Liver (tissue), 7 donors: ENCODE measurements at regions not wholly inside any gene's neighbourhood (a gene's known extent, or its start where the extent isn't known, plus 50 kb on each side); places are given as distances from the start of the nearest gene placed in this dataset.

ENCODE experiments used
- DNase-seq: peaks from one replicate; pipeline ENCODE4 v3.0.0-alpha.2; 2017; ENCODE audit warnings: low spot score
- H3K27ac ChIP-seq, 2 donors: one replicate each; pipeline ENCODE4 v1.7.0; 2013; ENCODE audit warnings: inconsistent platforms in 2 of 2, low read length in 2 of 2, control low read depth in 1 of 2, low read depth in 1 of 2, mild to moderate bottlenecking in 1 of 2
- H3K27me3 ChIP-seq, 4 donors: one replicate each; pipeline versions ENCODE4 v1.6.1 to v1.7.0; 2013; ENCODE audit warnings: low read length in 3 of 4, inconsistent platforms in 1 of 4, mild to moderate bottlenecking in 1 of 4, moderate library complexity in 1 of 4; ENCODE audit not compliant: control insufficient read depth in 4 of 4, insufficient read depth in 4 of 4
- H3K36me3 ChIP-seq, 4 donors: one replicate each; pipeline versions ENCODE4 v1.6.1 to v1.7.0; 2013; ENCODE audit warnings: low read length in 3 of 4, mild to moderate bottlenecking in 3 of 4, low read depth in 1 of 4, moderate library complexity in 1 of 4; ENCODE audit not compliant: control insufficient read depth in 4 of 4, insufficient read depth in 3 of 4
- H3K4me1 ChIP-seq, 4 donors: one replicate each; pipeline versions ENCODE4 v1.6.1 to v1.7.0; 2013; ENCODE audit warnings: low read length in 3 of 4, mild to moderate bottlenecking in 3 of 4, moderate library complexity in 1 of 4; ENCODE audit not compliant: control insufficient read depth in 4 of 4, insufficient read depth in 4 of 4
- H3K4me3 ChIP-seq, 3 donors: one replicate each; pipeline versions ENCODE4 v1.6.1 to v1.7.0; 2013; ENCODE audit warnings: low read length in 3 of 3, control low read depth in 1 of 3, low read depth in 1 of 3, mild to moderate bottlenecking in 1 of 3
- H3K9ac ChIP-seq, 2 donors: one replicate each; pipeline ENCODE4 v1.7.0; 2013; ENCODE audit warnings: low read length in 2 of 2, mild to moderate bottlenecking in 2 of 2, moderate library complexity in 2 of 2, control low read depth in 1 of 2, low read depth in 1 of 2
- H3K9me3 ChIP-seq, 4 donors: one replicate each; pipeline versions ENCODE4 v1.6.1 to v1.7.0; 2013; ENCODE audit warnings: low read length in 3 of 4; ENCODE audit not compliant: control insufficient read depth in 4 of 4
- EGR1 ChIP-seq, 2 donors: IDR thresholded peaks; 2 replicates each; pipeline ENCODE4 v1.6.1; 2016 to 2018; ENCODE audit warnings: antibody characterized with exemption in 2 of 2, low read depth in 2 of 2
- FOXA1 ChIP-seq: IDR thresholded peaks from 2 replicates; pipeline ENCODE4 v1.6.1; 2016; ENCODE audit warnings: antibody characterized with exemption
- FOXA2 ChIP-seq: IDR thresholded peaks from 2 replicates; pipeline ENCODE4 v1.6.1; 2016; ENCODE audit warnings: antibody characterized with exemption
- GABPA ChIP-seq, 2 donors: IDR thresholded peaks in 1 of 2; conservative IDR thresholded peaks in 1 of 2; 2 replicates each; pipeline ENCODE4 v1.6.1; 2016; ENCODE audit warnings: antibody characterized with exemption in 2 of 2, mild to moderate bottlenecking in 1 of 2, moderate library complexity in 1 of 2
- HNF4A ChIP-seq, 2 donors: conservative IDR thresholded peaks; 2 replicates each; pipeline ENCODE4 v1.6.1; 2016; ENCODE audit warnings: antibody characterized with exemption in 2 of 2, mild to moderate bottlenecking in 2 of 2
- JUND ChIP-seq, 2 donors: IDR thresholded peaks; 2 replicates each; pipeline ENCODE4 v1.6.1; 2016; ENCODE audit warnings: antibody characterized with exemption in 2 of 2
- NR2F2 ChIP-seq: IDR thresholded peaks from 2 replicates; pipeline ENCODE4 v1.6.1; 2016; ENCODE audit warnings: antibody characterized with exemption
- RAD21 ChIP-seq, 2 donors: IDR thresholded peaks; 2 replicates each; pipeline ENCODE4 v1.6.1; 2016; ENCODE audit warnings: antibody characterized with exemption in 2 of 2, mild to moderate bottlenecking in 2 of 2
- RXRA ChIP-seq, 2 donors: IDR thresholded peaks; 2 replicates each; pipeline ENCODE4 v1.6.1; 2017 to 2018; ENCODE audit warnings: antibody characterized with exemption in 2 of 2, mild to moderate bottlenecking in 1 of 2
- SP1 ChIP-seq: IDR thresholded peaks from 2 replicates; pipeline ENCODE4 v1.6.1; 2018; ENCODE audit warnings: antibody characterized with exemption, mild to moderate bottlenecking
- TAF1 ChIP-seq: conservative IDR thresholded peaks from 2 replicates; pipeline ENCODE4 v1.6.1; 2016; ENCODE audit warnings: antibody characterized with exemption, mild to moderate bottlenecking
- YY1 ChIP-seq: IDR thresholded peaks from 2 replicates; pipeline ENCODE4 v1.6.1; 2016; ENCODE audit warnings: antibody characterized with exemption, mild to moderate bottlenecking
- WGBS: extraction: QIAGEN DNeasy Blood & Tissue Kit; methylation state at CpG from one replicate; pipeline ENCODE4 v1.1.7; 2013; 5-methylcytosine and 5-hydroxymethylcytosine counted together
- TF ChIP-seq, protein P1 (sequence below): IDR thresholded peaks from 2 replicates; pipeline ENCODE4 v1.6.1; 2016; ENCODE audit warnings: antibody characterized with exemption
- TF ChIP-seq, protein P2 (sequence below): IDR thresholded peaks from 2 replicates; pipeline ENCODE4 v1.6.1; 2016; ENCODE audit warnings: antibody characterized with exemption, mild to moderate bottlenecking
- TF ChIP-seq, protein P3 (sequence below): IDR thresholded peaks from 2 replicates; pipeline ENCODE4 v1.6.1; 2016; ENCODE audit warnings: antibody characterized with exemption
- TF ChIP-seq, protein P4 (sequence below): IDR thresholded peaks from 2 replicates; pipeline ENCODE4 v1.6.1; 2016; ENCODE audit warnings: antibody characterized with exemption
- donor health status: healthy.
- donor health status: healthy.
- donor health status: healthy.
- donor health status: healthy.

DNA sequence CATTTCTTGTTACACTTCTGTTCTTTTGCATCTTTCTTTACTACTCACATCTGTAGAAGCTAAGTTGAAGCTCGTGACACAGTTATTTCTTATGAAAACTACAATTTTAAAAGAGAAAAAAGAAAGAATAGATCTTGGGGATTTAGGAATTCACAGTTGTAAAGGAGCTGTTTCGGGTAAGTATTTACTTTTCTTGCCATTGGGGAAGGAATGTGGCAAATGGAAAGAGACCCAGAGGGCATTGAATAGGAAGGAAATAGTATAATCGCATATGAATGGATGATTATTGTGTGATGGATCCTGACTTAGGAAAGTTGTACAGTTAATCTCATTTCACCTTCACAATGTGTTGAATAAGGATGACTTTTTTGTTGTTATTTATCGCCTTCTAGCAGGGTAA, 914.1 kb upstream of the CDH8 start:
- 58% methylated on average over 4 of the region's 4 CpGs for WGBS
- Histone ChIP-seq H3K4me3 (no peak overlapping the region), H3K27ac (no peak overlapping the region), H3K36me3 (no peaks in the 10 kb centered on the region), H3K9ac (no peak overlapping the region), H3K4me1 (no peaks in the 10 kb centered on the region), H3K27me3 (peaks cover 0 to 4% (median 1%) of the 10 kb centered on the region in 4 donors), H3K9me3 (peaks cover 0 to 3% (median 0%) of the 10 kb centered on the region in 4 donors)
- TF ChIP-seq, protein P1, sequence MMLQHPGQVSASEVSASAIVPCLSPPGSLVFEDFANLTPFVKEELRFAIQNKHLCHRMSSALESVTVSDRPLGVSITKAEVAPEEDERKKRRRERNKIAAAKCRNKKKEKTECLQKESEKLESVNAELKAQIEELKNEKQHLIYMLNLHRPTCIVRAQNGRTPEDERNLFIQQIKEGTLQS, result no peak
- no peak for TF ChIP-seq NR2F2
- DNase-seq, result no peak

DNA sequence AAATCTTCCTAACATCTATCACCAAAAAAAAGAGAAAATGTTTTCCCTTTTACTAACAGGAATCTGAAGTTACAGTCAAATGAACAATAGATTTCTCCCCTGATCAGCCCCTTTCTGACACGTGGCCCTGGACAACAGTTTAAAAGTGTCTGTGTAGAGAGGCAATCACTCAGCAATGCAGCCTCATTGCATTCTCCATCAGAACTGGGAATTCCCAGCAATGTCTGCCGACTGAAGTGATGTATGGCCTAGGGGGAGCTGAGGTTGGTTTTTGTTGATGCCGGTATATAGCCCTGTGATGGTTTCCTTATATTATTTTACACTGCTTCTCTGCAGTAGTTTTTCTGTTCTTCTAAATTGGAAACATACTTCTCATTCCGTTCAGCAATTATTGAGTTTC, 904.3 kb upstream of the CDH8 start:
- TF ChIP-seq, protein P2, sequence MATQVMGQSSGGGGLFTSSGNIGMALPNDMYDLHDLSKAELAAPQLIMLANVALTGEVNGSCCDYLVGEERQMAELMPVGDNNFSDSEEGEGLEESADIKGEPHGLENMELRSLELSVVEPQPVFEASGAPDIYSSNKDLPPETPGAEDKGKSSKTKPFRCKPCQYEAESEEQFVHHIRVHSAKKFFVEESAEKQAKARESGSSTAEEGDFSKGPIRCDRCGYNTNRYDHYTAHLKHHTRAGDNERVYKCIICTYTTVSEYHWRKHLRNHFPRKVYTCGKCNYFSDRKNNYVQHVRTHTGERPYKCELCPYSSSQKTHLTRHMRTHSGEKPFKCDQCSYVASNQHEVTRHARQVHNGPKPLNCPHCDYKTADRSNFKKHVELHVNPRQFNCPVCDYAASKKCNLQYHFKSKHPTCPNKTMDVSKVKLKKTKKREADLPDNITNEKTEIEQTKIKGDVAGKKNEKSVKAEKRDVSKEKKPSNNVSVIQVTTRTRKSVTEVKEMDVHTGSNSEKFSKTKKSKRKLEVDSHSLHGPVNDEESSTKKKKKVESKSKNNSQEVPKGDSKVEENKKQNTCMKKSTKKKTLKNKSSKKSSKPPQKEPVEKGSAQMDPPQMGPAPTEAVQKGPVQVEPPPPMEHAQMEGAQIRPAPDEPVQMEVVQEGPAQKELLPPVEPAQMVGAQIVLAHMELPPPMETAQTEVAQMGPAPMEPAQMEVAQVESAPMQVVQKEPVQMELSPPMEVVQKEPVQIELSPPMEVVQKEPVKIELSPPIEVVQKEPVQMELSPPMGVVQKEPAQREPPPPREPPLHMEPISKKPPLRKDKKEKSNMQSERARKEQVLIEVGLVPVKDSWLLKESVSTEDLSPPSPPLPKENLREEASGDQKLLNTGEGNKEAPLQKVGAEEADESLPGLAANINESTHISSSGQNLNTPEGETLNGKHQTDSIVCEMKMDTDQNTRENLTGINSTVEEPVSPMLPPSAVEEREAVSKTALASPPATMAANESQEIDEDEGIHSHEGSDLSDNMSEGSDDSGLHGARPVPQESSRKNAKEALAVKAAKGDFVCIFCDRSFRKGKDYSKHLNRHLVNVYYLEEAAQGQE, result no peak
- no peak for TF ChIP-seq FOXA1
- no peak for TF ChIP-seq YY1
- TF ChIP-seq SP1, result no peak
- H3K4me3 ChIP-seq, result no peak overlapping the region
- H3K9ac ChIP-seq, result no peak overlapping the region
- no peaks in the 10 kb centered on the region for H3K36me3 ChIP-seq
- WGBS, result 55% methylated on average over 4 of the region's 4 CpGs
- peaks cover 0 to 6% (median 0%) of the 10 kb centered on the region in 4 donors for H3K27me3 ChIP-seq
- no peaks in the 10 kb centered on the region for H3K4me1 ChIP-seq
- no peak for DNase-seq
- no peak overlapping the region for H3K27ac ChIP-seq
- H3K9me3 ChIP-seq, result no peaks in the 10 kb centered on the region

DNA sequence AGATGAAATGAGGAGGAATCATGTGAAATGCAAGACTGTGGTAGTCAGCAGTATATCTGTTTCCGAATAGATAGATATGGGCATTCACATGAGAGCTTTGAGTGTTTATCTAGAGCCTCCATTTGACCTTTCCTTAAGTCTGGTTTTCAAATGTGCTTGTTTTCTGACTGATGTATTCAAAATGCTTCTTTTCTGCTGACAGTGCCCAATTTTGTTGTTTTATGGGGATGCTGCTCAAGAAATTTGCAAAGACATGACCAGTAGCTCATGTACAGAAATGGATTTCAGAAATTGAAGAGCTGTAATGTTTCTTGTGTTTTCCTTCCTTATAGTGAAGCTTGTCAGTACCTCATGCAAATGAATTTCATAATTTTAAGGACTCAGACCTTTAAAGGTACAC, 903.4 kb upstream of the CDH8 start:
- H3K4me1 ChIP-seq, result no peaks in the 10 kb centered on the region
- 44% methylated on average over 1 of the region's 1 CpG for WGBS
- TF ChIP-seq JUND (IDR thresholded peaks at IDR 0.05), result no peak
- TF ChIP-seq, protein P3, sequence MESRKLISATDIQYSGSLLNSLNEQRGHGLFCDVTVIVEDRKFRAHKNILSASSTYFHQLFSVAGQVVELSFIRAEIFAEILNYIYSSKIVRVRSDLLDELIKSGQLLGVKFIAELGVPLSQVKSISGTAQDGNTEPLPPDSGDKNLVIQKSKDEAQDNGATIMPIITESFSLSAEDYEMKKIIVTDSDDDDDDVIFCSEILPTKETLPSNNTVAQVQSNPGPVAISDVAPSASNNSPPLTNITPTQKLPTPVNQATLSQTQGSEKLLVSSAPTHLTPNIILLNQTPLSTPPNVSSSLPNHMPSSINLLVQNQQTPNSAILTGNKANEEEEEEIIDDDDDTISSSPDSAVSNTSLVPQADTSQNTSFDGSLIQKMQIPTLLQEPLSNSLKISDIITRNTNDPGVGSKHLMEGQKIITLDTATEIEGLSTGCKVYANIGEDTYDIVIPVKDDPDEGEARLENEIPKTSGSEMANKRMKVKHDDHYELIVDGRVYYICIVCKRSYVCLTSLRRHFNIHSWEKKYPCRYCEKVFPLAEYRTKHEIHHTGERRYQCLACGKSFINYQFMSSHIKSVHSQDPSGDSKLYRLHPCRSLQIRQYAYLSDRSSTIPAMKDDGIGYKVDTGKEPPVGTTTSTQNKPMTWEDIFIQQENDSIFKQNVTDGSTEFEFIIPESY, result no peak
- TF ChIP-seq HNF4A (conservative IDR thresholded peaks at IDR 0.05), result no peak
- no peak for TF ChIP-seq RAD21 (IDR thresholded peaks at IDR 0.05)
- no peak for TF ChIP-seq EGR1 (IDR thresholded peaks at IDR 0.05; ENCODE audit: low read depth in 2 of 2)
- TF ChIP-seq, protein P4, sequence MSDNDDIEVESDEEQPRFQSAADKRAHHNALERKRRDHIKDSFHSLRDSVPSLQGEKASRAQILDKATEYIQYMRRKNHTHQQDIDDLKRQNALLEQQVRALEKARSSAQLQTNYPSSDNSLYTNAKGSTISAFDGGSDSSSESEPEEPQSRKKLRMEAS, result no peak
- TF ChIP-seq, protein P1, result no peak
- no peak for TF ChIP-seq FOXA2
- TF ChIP-seq SP1, result no peak
- no peak for TF ChIP-seq FOXA1
- TF ChIP-seq GABPA (IDR thresholded peaks at IDR 0.05 in 1 of 2, conservative IDR thresholded peaks at IDR 0.05 in 1 of 2), result no peak
- TF ChIP-seq RXRA (IDR thresholded peaks at IDR 0.05), result no peak
- TF ChIP-seq TAF1, result no peak
- no peak overlapping the region for H3K4me3 ChIP-seq
- no peak for DNase-seq
- peaks cover 0 to 6% (median 0%) of the 10 kb centered on the region in 4 donors for H3K27me3 ChIP-seq
- no peak overlapping the region for H3K27ac ChIP-seq
- H3K9ac ChIP-seq, result no peak overlapping the region
- no peaks in the 10 kb centered on the region for H3K9me3 ChIP-seq
- H3K36me3 ChIP-seq, result no peaks in the 10 kb centered on the region
